GM23338 (cell line): ENCODE measurements at regions not wholly inside any gene's neighbourhood (a gene's known extent, or its start where the extent isn't known, plus 50 kb on each side); places are given as distances from the start of the nearest gene placed in this dataset.

Source experiments
- ATAC-seq: fragments of 200-7000 bp; cut with Tn5 transposase; 3 replicates; pipeline ENCODE4 v1.9.1; 2020
- DNase-seq: peaks from one replicate; pipeline ENCODE4 v3.0.0-alpha.2; 2015; ENCODE audit warnings: low spot score
- H2AFZ ChIP-seq: fragments of 200-600 bp; sonication (generic); 2 replicates; pipeline ENCODE4 v1.8.0; 2016; ENCODE audit warnings: antibody characterized with exemption, mild to moderate bottlenecking, moderate library complexity
- H3F3A ChIP-seq: fragments of 200-600 bp; sonication (generic); replicated peaks from 2 replicates; pipeline ENCODE4 v1.8.0; 2017; ENCODE audit warnings: antibody characterized with exemption, mixed run types, low read depth
- H3K27ac ChIP-seq: fragments of 200-600 bp; sonication (generic); 2 replicates; pipeline ENCODE4 v1.6.1; 2016; ENCODE audit warnings: low read depth
- H3K27me3 ChIP-seq: fragments of 200-600 bp; sonication (generic); 2 replicates; pipeline ENCODE4 v1.8.0; 2016; ENCODE audit warnings: mild to moderate bottlenecking, mixed run types, moderate library complexity; ENCODE audit not compliant: insufficient read depth
- H3K36me3 ChIP-seq: fragments of 200-600 bp; sonication (generic); 2 replicates; pipeline ENCODE4 v1.8.0; 2016; ENCODE audit warnings: mild to moderate bottlenecking; ENCODE audit not compliant: insufficient read depth
- H3K4me1 ChIP-seq: fragments of 200-600 bp; sonication (generic); 2 replicates; pipeline ENCODE4 v1.8.0; 2016; ENCODE audit warnings: mild to moderate bottlenecking, moderate library complexity; ENCODE audit not compliant: insufficient read depth
- H3K4me2 ChIP-seq: fragments of 200-600 bp; sonication (generic); 2 replicates; pipeline ENCODE4 v1.7.1; 2017; ENCODE audit warnings: mixed run types
- H3K4me3 ChIP-seq: fragments of 200-600 bp; sonication (generic); 2 replicates; pipeline ENCODE4 v1.6.1; 2016; ENCODE audit warnings: mixed run types
- H3K79me2 ChIP-seq: fragments of 200-600 bp; sonication (generic); replicated peaks from 2 replicates; pipeline ENCODE4 v1.8.0; 2017; ENCODE audit warnings: mild to moderate bottlenecking; ENCODE audit not compliant: insufficient read depth
- H3K9me2 ChIP-seq: fragments of 200-600 bp; sonication (generic); 2 replicates; pipeline ENCODE4 v1.8.0; 2017; ENCODE audit not compliant: insufficient read depth
- H4K20me1 ChIP-seq: fragments of 200-600 bp; sonication (generic); replicated peaks from 2 replicates; pipeline ENCODE4 v1.8.0; 2017; ENCODE audit warnings: mild to moderate bottlenecking; ENCODE audit not compliant: insufficient read depth
- H3K27ac Mint-ChIP-seq: 2 replicates; pipeline ENCODE4 v1.8.0; 2020; ENCODE audit warnings: inconsistent platforms, mild to moderate bottlenecking, moderate library complexity, mixed read lengths
- H3K27me3 Mint-ChIP-seq: 3 replicates; pipeline ENCODE4 v1.8.0; 2022; ENCODE audit warnings: low read depth, mild to moderate bottlenecking, moderate library complexity, mixed read lengths, inconsistent platforms; ENCODE audit not compliant: insufficient read depth, poor library complexity
- H3K36me3 Mint-ChIP-seq: 3 replicates; pipeline ENCODE4 v1.8.0; 2021; ENCODE audit warnings: low read depth, mild to moderate bottlenecking, inconsistent platforms, moderate library complexity, mixed read lengths
- H3K4me1 Mint-ChIP-seq: 3 replicates; pipeline ENCODE4 v1.8.0; 2020; ENCODE audit warnings: mild to moderate bottlenecking, inconsistent platforms, mixed read lengths
- H3K4me3 Mint-ChIP-seq: 3 replicates; pipeline ENCODE4 v1.8.0; 2021; ENCODE audit warnings: moderate library complexity, mild to moderate bottlenecking, inconsistent platforms, mixed read lengths
- H3K9me3 Mint-ChIP-seq: 3 replicates; pipeline ENCODE4 v1.8.0; 2020; ENCODE audit warnings: moderate library complexity, mild to moderate bottlenecking, inconsistent platforms, mixed read lengths
- CREB1 ChIP-seq: fragments of 250-450 bp; sonication (Bioruptor Pico); IDR thresholded peaks from 2 replicates; pipeline ENCODE4 v1.5.0; 2020; ENCODE audit warnings: low read depth, mild to moderate bottlenecking, moderate library complexity
- CTCF ChIP-seq, 2 experiments: fragments of 200-600 bp in 1 of 2; sonication (generic) in 1 of 2; conservative IDR thresholded peaks; 2 replicates each; pipeline versions ENCODE4 v1.5.1 to v1.6.1; 2016 to 2017; ENCODE audit warnings: antibody characterized with exemption in 2 of 2, low read depth in 2 of 2, mild to moderate bottlenecking in 2 of 2, moderate library complexity in 1 of 2
- ETS1 ChIP-seq: IDR thresholded peaks from 2 replicates; pipeline ENCODE4 v1.6.1; 2016; ENCODE audit warnings: antibody characterized with exemption
- EZH2 ChIP-seq: fragments of 200-600 bp; sonication (generic); IDR thresholded peaks from one replicate; pipeline ENCODE4 v1.8.0; 2017; ENCODE audit warnings: antibody characterized with exemption, mild to moderate bottlenecking, low read depth; ENCODE audit not compliant: unreplicated experiment
- EZH2phosphoT487 ChIP-seq: fragments of 200-600 bp; sonication (generic); IDR thresholded peaks from one replicate; pipeline ENCODE4 v1.8.1; 2018; ENCODE audit warnings: antibody characterized with exemption; ENCODE audit not compliant: unreplicated experiment
- JUNB ChIP-seq: IDR thresholded peaks from one replicate; pipeline ENCODE4 v1.6.1; 2016; ENCODE audit warnings: antibody characterized with exemption; ENCODE audit not compliant: unreplicated experiment
- NANOG ChIP-seq: IDR thresholded peaks from 2 replicates; pipeline ENCODE4 v1.6.1; 2016; ENCODE audit warnings: antibody characterized with exemption, borderline replicate concordance
- POLR2AphosphoS5 ChIP-seq: IDR thresholded peaks from 2 replicates; pipeline ENCODE4 v1.6.1; 2016; ENCODE audit warnings: antibody characterized with exemption, low read depth
- REST ChIP-seq: IDR thresholded peaks from one replicate; pipeline ENCODE4 v1.6.1; 2018; ENCODE audit warnings: antibody characterized with exemption; ENCODE audit not compliant: unreplicated experiment
- STAT1 ChIP-seq: IDR thresholded peaks from one replicate; pipeline ENCODE4 v1.6.1; 2016; ENCODE audit warnings: antibody characterized with exemption; ENCODE audit not compliant: unreplicated experiment
- ZNF114 ChIP-seq: fragments of 250-450 bp; sonication (Bioruptor Pico); IDR thresholded peaks from 2 replicates; pipeline ENCODE4 v1.5.0; 2020; ENCODE audit warnings: mild to moderate bottlenecking, moderate library complexity
- ZNF331 ChIP-seq: fragments of 250-450 bp; sonication (Bioruptor Pico); IDR thresholded peaks from 2 replicates; pipeline ENCODE4 v1.5.0; 2020; ENCODE audit warnings: low read depth, mild to moderate bottlenecking, moderate library complexity
- ZNF462 ChIP-seq: fragments of 250-450 bp; sonication (Bioruptor Pico); IDR thresholded peaks from 2 replicates; pipeline ENCODE4 v1.5.0; 2020; ENCODE audit warnings: mild to moderate bottlenecking, moderate library complexity

GRCh38 chr16:82419332-82419731, 207.4 kb upstream of the CDH13 start:
- Histone ChIP-seq H3K4me1 (no peaks in the 10 kb centered on the region), H3K27ac (no peak overlapping the region), H3K36me3 (no peaks in the 10 kb centered on the region), H3K4me3 (no peak overlapping the region), H3K27me3 (no peaks in the 10 kb centered on the region), H3K9me2 (no peaks in the 10 kb centered on the region), H2AFZ (no peak overlapping the region), H3K4me2 (no peak overlapping the region), H3K79me2 (no peaks in the 10 kb centered on the region), H3F3A (no peaks in the 10 kb centered on the region), H4K20me1 (no peaks in the 10 kb centered on the region)
- Mint-ChIP-seq H3K36me3 (no peaks in the 10 kb centered on the region), H3K27me3 (peaks cover 2% of the 10 kb centered on the region), H3K4me1 (no peaks in the 10 kb centered on the region), H3K27ac (no peak overlapping the region), H3K9me3 (no peaks in the 10 kb centered on the region), H3K4me3 (no peak overlapping the region)
- no peak for TF ChIP-seq NANOG
- no peak for TF ChIP-seq EZH2phosphoT487
- no peak for TF ChIP-seq STAT1
- TF ChIP-seq ETS1, result no peak
- TF ChIP-seq ZNF114, result no peak
- no peak for TF ChIP-seq ZNF331 (CRISPR knock-in tag)
- no peak for TF ChIP-seq POLR2AphosphoS5
- TF ChIP-seq CREB1, result no peak
- no peak for TF ChIP-seq REST
- no peak for TF ChIP-seq EZH2
- no peak for TF ChIP-seq ZNF462 (CRISPR knock-in tag)
- TF ChIP-seq CTCF (conservative IDR thresholded peaks at IDR 0.05; ENCODE audit: low read depth in 2 of 2), result no peak
- TF ChIP-seq JUNB, result no peak
- ATAC-seq (no peak), DNase-seq (no peak)
